ENCODE measurements at regions not wholly inside any gene's neighbourhood (a gene's known extent, or its start where the extent isn't known, plus 50 kb on each side); places are given as distances from the start of the nearest gene placed in this dataset.
A peak's percentile ranks its signal among the peaks of the same experiment; 100 is the strongest.

- H3K27ac ChIP-seq: no peak overlapping the region
- WGBS, 10 experiments: 0 to 100% (median 66%) methylated on average over 1 of the region's 1 CpG; no CpG with 5 or more reads in 4 of the 10 experiments
- H3K4me3 ChIP-seq: no peak overlapping the region
- H3K4me1 ChIP-seq (replicated peaks in 1 of 2): peaks cover 23 to 28% of the 10 kb centered on the region in 2 donors
- in situ Hi-C loops (cut with MboI; ENCODE audit: low pct_unique_long_range_greater_than_20kb in 2 of 9, low sequenced_read_pairs in 9 of 9, unreplicated experiment in 9 of 9): no loop called here
- ATAC-seq (replicated peaks in 6 of 8): no peak
These were observed 184.5 kb upstream of the MAST4 start for GRCh38 chr5:66411701-66412100.

GRCh38 chr5:66413931-66414330 is 182.3 kb upstream of the MAST4 start:
- WGBS, 10 experiments: 29 to 100% (median 95%) methylated on average over 1 of the region's 1 CpG; no CpG with 5 or more reads in 4 of the 10 experiments
- H3K4me3 ChIP-seq: no peak overlapping the region
- ATAC-seq (replicated peaks in 6 of 8): no peak
- H3K4me1 ChIP-seq (replicated peaks in 1 of 2): peaks cover 12 to 14% of the 10 kb centered on the region in 2 donors
- no peak overlapping the region for H3K27ac ChIP-seq
- in situ Hi-C loops (cut with MboI; ENCODE audit: low pct_unique_long_range_greater_than_20kb in 2 of 9, low sequenced_read_pairs in 9 of 9, unreplicated experiment in 9 of 9): no loop called here

- in situ Hi-C loops (cut with MboI; ENCODE audit: low pct_unique_long_range_greater_than_20kb in 2 of 9, low sequenced_read_pairs in 9 of 9, unreplicated experiment in 9 of 9): no loop called here
- peak in 3 of 8 experiments; percentile 22 to 48 (median 41) for ATAC-seq (replicated peaks in 6 of 8)
- Histone ChIP-seq H3K4me3 (no peak overlapping the region), H3K27ac (no peak overlapping the region), H3K4me1 (replicated peaks in 1 of 2) (peaks cover 3 to 4% of the 10 kb centered on the region in 2 donors)
These were observed 181.0 kb upstream of the MAST4 start for GRCh38 chr5:66415208-66415607.

- Histone ChIP-seq H3K4me3 (no peak overlapping the region), H3K27ac (no peak overlapping the region), H3K4me1 (replicated peaks in 1 of 2) (no peaks in the 10 kb centered on the region)
- no peak for ATAC-seq (replicated peaks in 6 of 8)
- in situ Hi-C loops (cut with MboI; ENCODE audit: low pct_unique_long_range_greater_than_20kb in 2 of 9, low sequenced_read_pairs in 9 of 9, unreplicated experiment in 9 of 9): no loop called here
These were observed 179.5 kb upstream of the MAST4 start for GRCh38 chr5:66416698-66417097.

GRCh38 chr5:66417781-66418180 is 178.4 kb upstream of the MAST4 start:
- Histone ChIP-seq H3K4me3 (no peak overlapping the region), H3K27ac (no peak overlapping the region), H3K4me1 (replicated peaks in 1 of 2) (no peaks in the 10 kb centered on the region)
- in situ Hi-C loops (cut with MboI; ENCODE audit: low pct_unique_long_range_greater_than_20kb in 2 of 9, low sequenced_read_pairs in 9 of 9, unreplicated experiment in 9 of 9): no loop called here
- ATAC-seq (replicated peaks in 6 of 8): peak in 3 of 8 experiments; percentile 86 to 97 (median 87)
- 0 to 100% (median 80%) methylated on average over 1 to 2 of the region's 2 CpGs; no CpG with 5 or more reads in 1 of the 10 experiments for WGBS, 10 experiments

GRCh38 chr5:66423484-66423883 is 172.7 kb upstream of the MAST4 start:
- H3K27ac ChIP-seq: no peak overlapping the region
- WGBS, 10 experiments: 43 to 100% (median 85%) methylated on average over 1 to 3 of the region's 3 CpGs
- no peak for ATAC-seq (replicated peaks in 6 of 8)
- H3K4me3 ChIP-seq: no peak overlapping the region
- H3K4me1 ChIP-seq (replicated peaks in 1 of 2): peaks cover 0 to 5% of the 10 kb centered on the region in 2 donors
- in situ Hi-C loops (cut with MboI; ENCODE audit: low pct_unique_long_range_greater_than_20kb in 2 of 9, low sequenced_read_pairs in 9 of 9, unreplicated experiment in 9 of 9): no loop called here

GRCh38 chr5:66425842-66426241 is 170.4 kb upstream of the MAST4 start:
- peak in 2 of 8 experiments; percentile 12 to 13 for ATAC-seq (replicated peaks in 6 of 8)
- in situ Hi-C loops (cut with MboI; ENCODE audit: low pct_unique_long_range_greater_than_20kb in 2 of 9, low sequenced_read_pairs in 9 of 9, unreplicated experiment in 9 of 9): loop anchor here in 1 of 9 experiments (25.0 kb wide), 1 partner anchor 114 kb away; no protein-coding TSS in a partner anchor
- WGBS, 10 experiments: 40 to 100% (median 79%) methylated on average over 1 to 4 of the region's 4 CpGs; no CpG with 5 or more reads in 2 of the 10 experiments
- Histone ChIP-seq H3K27ac (no peak overlapping the region), H3K4me1 (replicated peaks in 1 of 2) (peaks cover 0 to 5% of the 10 kb centered on the region in 2 donors), H3K4me3 (no peak overlapping the region)

- in situ Hi-C loops (cut with MboI; ENCODE audit: low pct_unique_long_range_greater_than_20kb in 2 of 9, low sequenced_read_pairs in 9 of 9, unreplicated experiment in 9 of 9): loop anchor here in 1 of 9 experiments (25.0 kb wide), 1 partner anchor 114 kb away; no protein-coding TSS in a partner anchor
- Histone ChIP-seq H3K4me1 (replicated peaks in 1 of 2) (peaks cover 0 to 5% of the 10 kb centered on the region in 2 donors), H3K4me3 (no peak overlapping the region), H3K27ac (no peak overlapping the region)
- ATAC-seq (replicated peaks in 6 of 8): peak in 6 of 8 experiments; percentile 29 to 85 (median 58)
- WGBS, 10 experiments: 0 to 67% (median 59%) methylated on average over 1 to 15 of the region's 16 CpGs; no CpG with 5 or more reads in 2 of the 10 experiments
These were observed 169.7 kb upstream of the MAST4 start for GRCh38 chr5:66426259-66427138.

GRCh38 chr5:66427139-66427442 is 169.1 kb upstream of the MAST4 start:
- in situ Hi-C loops (cut with MboI; ENCODE audit: low pct_unique_long_range_greater_than_20kb in 2 of 9, low sequenced_read_pairs in 9 of 9, unreplicated experiment in 9 of 9): loop anchor here in 1 of 9 experiments (25.0 kb wide), 1 partner anchor 115 kb away; no protein-coding TSS in a partner anchor
- Histone ChIP-seq H3K4me1 (replicated peaks in 1 of 2) (peaks cover 0 to 5% of the 10 kb centered on the region in 2 donors), H3K27ac (no peak overlapping the region), H3K4me3 (no peak overlapping the region)
- 5 to 87% (median 69%) methylated on average over 1 to 4 of the region's 4 CpGs; no CpG with 5 or more reads in 2 of the 10 experiments for WGBS, 10 experiments
- ATAC-seq (replicated peaks in 6 of 8): no peak

- no peak overlapping the region for H3K4me3 ChIP-seq
- peak in 1 of 8 experiments; percentile 24 for ATAC-seq (replicated peaks in 6 of 8)
- WGBS, 10 experiments: 32 to 100% (median 81%) methylated on average over 1 to 3 of the region's 3 CpGs; no CpG with 5 or more reads in 2 of the 10 experiments
- no peak overlapping the region for H3K27ac ChIP-seq
- H3K4me1 ChIP-seq (replicated peaks in 1 of 2): peaks cover 0 to 7% of the 10 kb centered on the region in 2 donors
- in situ Hi-C loops (cut with MboI; ENCODE audit: low pct_unique_long_range_greater_than_20kb in 2 of 9, low sequenced_read_pairs in 9 of 9, unreplicated experiment in 9 of 9): loop anchor here in 1 of 9 experiments (25.0 kb wide), 1 partner anchor 124 kb away; no protein-coding TSS in a partner anchor
These were observed 159.5 kb upstream of the MAST4 start for GRCh38 chr5:66436721-66437120.

GRCh38 chr5:66438087-66438486 is 158.1 kb upstream of the MAST4 start:
- Histone ChIP-seq H3K27ac (no peak overlapping the region), H3K4me1 (replicated peaks in 1 of 2) (peaks cover 0 to 7% of the 10 kb centered on the region in 2 donors), H3K4me3 (no peak overlapping the region)
- ATAC-seq (replicated peaks in 6 of 8): no peak
- 30 to 100% (median 81%) methylated on average over 1 to 4 of the region's 4 CpGs; no CpG with 5 or more reads in 1 of the 10 experiments for WGBS, 10 experiments
- in situ Hi-C loops (cut with MboI; ENCODE audit: low pct_unique_long_range_greater_than_20kb in 2 of 9, low sequenced_read_pairs in 9 of 9, unreplicated experiment in 9 of 9): loop anchor here in 1 of 9 experiments (25.0 kb wide), 1 partner anchor 126 kb away; no protein-coding TSS in a partner anchor

- H3K4me3 ChIP-seq: no peak overlapping the region
- H3K4me1 ChIP-seq (replicated peaks in 1 of 2): peaks cover 0 to 7% of the 10 kb centered on the region in 2 donors
- no peak for ATAC-seq (replicated peaks in 6 of 8)
- in situ Hi-C loops (cut with MboI; ENCODE audit: low pct_unique_long_range_greater_than_20kb in 2 of 9, low sequenced_read_pairs in 9 of 9, unreplicated experiment in 9 of 9): loop anchor here in 1 of 9 experiments (25.0 kb wide), 1 partner anchor 126 kb away; no protein-coding TSS in a partner anchor
- no peak overlapping the region for H3K27ac ChIP-seq
- 50 to 76% (median 67%) methylated on average over 1 to 3 of the region's 3 CpGs; no CpG with 5 or more reads in 6 of the 10 experiments for WGBS, 10 experiments
These were observed 157.5 kb upstream of the MAST4 start for GRCh38 chr5:66438696-66439095.

GRCh38 chr5:66440202-66440680 is 156.0 kb upstream of the MAST4 start:
- 0 to 69% (median 63%) methylated on average over 1 to 4 of the region's 5 CpGs; no CpG with 5 or more reads in 4 of the 10 experiments for WGBS, 10 experiments

More at GRCh38 chr5:66440202-66440680, 156.0 kb upstream of the MAST4 start:
- Histone ChIP-seq H3K4me1 (replicated peaks in 1 of 2) (peaks cover 0 to 7% of the 10 kb centered on the region in 2 donors), H3K27ac (no peak overlapping the region), H3K4me3 (no peak overlapping the region)
- in situ Hi-C loops (cut with MboI; ENCODE audit: low pct_unique_long_range_greater_than_20kb in 2 of 9, low sequenced_read_pairs in 9 of 9, unreplicated experiment in 9 of 9): loop anchor here in 1 of 9 experiments (25.0 kb wide), 1 partner anchor 128 kb away; no protein-coding TSS in a partner anchor
- ATAC-seq (replicated peaks in 6 of 8): peak; percentile 89 to 97 (median 94)
